GM12878 (cell line): ENCODE measurements at regions not wholly inside any gene's neighbourhood (a gene's known extent, or its start where the extent isn't known, plus 50 kb on each side); places are given as distances from the start of the nearest gene placed in this dataset.

Experiments
- ATAC-seq: fragments of 200-7000 bp; cut with Tn5 transposase; 3 replicates; pipeline ENCODE4 v1.9.1; 2020; ENCODE audit warnings: mild to moderate bottlenecking, moderate library complexity
- BruUV-seq: library from RNA; stranded (reverse); fragments of 400-500 nt; replicated peaks from 2 replicates; lab custom pipeline; 2021; lab: Mats Ljungman, UMichigan
- CTCF ChIA-PET: fragments of 300-600 bp; sonication (Branson Sonifier 250); formaldehyde crosslinking; extraction: SDS; loops from one replicate; lab custom pipeline; 2021; ENCODE audit warnings: inconsistent platforms; lab: Yijun Ruan, JAX
- POLR2A ChIA-PET: fragments of 350-600 bp; formaldehyde crosslinking; extraction: SDS; loops from one replicate; lab custom pipeline; 2021; ENCODE audit warnings: inconsistent platforms; lab: Charles Lee
- RAD21 ChIA-PET: fragments of 300-600 bp; sonication (Branson Sonifier 250); formaldehyde crosslinking; loops from one replicate; lab custom pipeline; 2023; ENCODE audit warnings: antibody characterized with exemption; ENCODE audit not compliant: unreplicated experiment; lab: Charles Lee
- SMC1A ChIA-PET: fragments of 300-600 bp; sonication (Branson Sonifier 250); formaldehyde crosslinking; loops from one replicate; lab custom pipeline; 2023; ENCODE audit not compliant: unreplicated experiment, uncharacterized antibody; lab: Charles Lee
- DNase-seq: peaks from one replicate; pipeline ENCODE4 v3.0.0-alpha.2; 2011; ENCODE audit warnings: low read depth, low spot score
- FAIRE-seq: peaks from 3 replicates; lab custom pipeline; 2011; peaks lifted over from hg19 to GRCh38; lab: Jason Lieb, UNC
- H2AFZ ChIP-seq: 2 replicates; pipeline ENCODE4 v1.6.0; 2011; ENCODE audit warnings: low read depth, low read length, control low read depth; ENCODE audit not compliant: control insufficient read depth
- H3K27ac ChIP-seq: 2 replicates; pipeline ENCODE4 v1.5.1; 2011; ENCODE audit warnings: control low read depth; ENCODE audit not compliant: control insufficient read depth, insufficient read depth
- H3K27me3 ChIP-seq, 2 experiments: replicated peaks in 1 of 2; 2 replicates each; pipeline versions ENCODE4 v1.6.0 to v1.6.1; 2011; ENCODE audit warnings: low read length in 1 of 2; ENCODE audit not compliant: control insufficient read depth in 2 of 2, insufficient read depth in 2 of 2
- H3K36me3 ChIP-seq, 2 experiments: 2 replicates each; pipeline ENCODE4 v1.5.1; 2011; ENCODE audit warnings: low read length in 1 of 2; ENCODE audit not compliant: control insufficient read depth in 2 of 2, insufficient read depth in 2 of 2
- H3K4me1 ChIP-seq: 2 replicates; pipeline ENCODE4 v1.6.1; 2011; ENCODE audit warnings: mild to moderate bottlenecking, low read length, moderate library complexity, mixed read lengths; ENCODE audit not compliant: control insufficient read depth, insufficient read depth
- H3K4me2 ChIP-seq: 2 replicates; pipeline ENCODE4 v1.6.0; 2011; ENCODE audit warnings: control low read depth; ENCODE audit not compliant: control insufficient read depth, insufficient read depth
- H3K4me3 ChIP-seq: fragments of 200-600 bp; sonication (generic); 2 replicates; pipeline ENCODE4 v1.5.1; 2016
- H3K79me2 ChIP-seq: 2 replicates; pipeline ENCODE4 v1.6.0; 2011; ENCODE audit warnings: low read length; ENCODE audit not compliant: control insufficient read depth, insufficient read depth
- H3K9ac ChIP-seq: 2 replicates; pipeline ENCODE4 v1.8.0; 2011; ENCODE audit warnings: low read length, control low read depth, mixed read lengths; ENCODE audit not compliant: control insufficient read depth, insufficient read depth
- H3K9me3 ChIP-seq: replicated peaks from 3 replicates; pipeline ENCODE4 v1.5.1; 2011; ENCODE audit warnings: mild to moderate bottlenecking, low read length; ENCODE audit not compliant: control insufficient read depth, insufficient read depth
- H4K20me1 ChIP-seq: 2 replicates; pipeline ENCODE4 v1.6.0; 2011; ENCODE audit not compliant: control insufficient read depth, insufficient read depth
- CREM ChIP-seq: IDR thresholded peaks from 2 replicates; pipeline ENCODE4 v1.6.1; 2014; ENCODE audit warnings: antibody characterized with exemption, low read depth
- IRF3 ChIP-seq: fragments of 450-650 bp; IDR thresholded peaks from 2 replicates; pipeline ENCODE4 v1.6.1; 2014; ENCODE audit warnings: mild to moderate bottlenecking
- MEF2A ChIP-seq: IDR thresholded peaks from 2 replicates; pipeline ENCODE4 v1.6.1; 2011; ENCODE audit warnings: low read depth, mild to moderate bottlenecking, low read length, moderate library complexity; ENCODE audit not compliant: insufficient read depth
- MYC ChIP-seq: IDR thresholded peaks from 2 replicates; pipeline ENCODE4 v1.6.1; 2011; ENCODE audit warnings: mild to moderate bottlenecking, low read length, moderate library complexity, inconsistent platforms; ENCODE audit not compliant: insufficient read depth, insufficient replicate concordance, insufficient read length, severe bottlenecking
- NFYA ChIP-seq: IDR thresholded peaks from 2 replicates; pipeline ENCODE4 v1.6.1; 2011; ENCODE audit warnings: low read depth, mild to moderate bottlenecking, low read length, improper control_type of control experiment, borderline replicate concordance
- NFYB ChIP-seq: IDR thresholded peaks from 2 replicates; pipeline ENCODE4 v1.6.1; 2011; ENCODE audit warnings: low read depth, mild to moderate bottlenecking, low read length, improper control_type of control experiment, moderate library complexity; ENCODE audit not compliant: insufficient read depth
- NR2C2 ChIP-seq: IDR thresholded peaks from 2 replicates; pipeline ENCODE4 v1.6.1; 2011; ENCODE audit warnings: borderline replicate concordance, low read depth; ENCODE audit not compliant: control insufficient read depth, insufficient read length
- NR2F1 ChIP-seq: fragments of 450-650 bp; conservative IDR thresholded peaks from 2 replicates; pipeline ENCODE4 v1.6.1; 2017; ENCODE audit warnings: mild to moderate bottlenecking
- SMARCA5 ChIP-seq: fragments of 450-650 bp; IDR thresholded peaks from 2 replicates; pipeline ENCODE4 v1.6.1; 2017; ENCODE audit warnings: mild to moderate bottlenecking
- SMC3 ChIP-seq: IDR thresholded peaks from 2 replicates; pipeline ENCODE4 v1.6.1; 2011; ENCODE audit warnings: low read length, improper control_type of control experiment, borderline replicate concordance
- YY1 ChIP-seq: IDR thresholded peaks from 2 replicates; pipeline ENCODE4 v1.6.1; 2011; ENCODE audit warnings: low read depth, mild to moderate bottlenecking, low read length
- ZNF384 ChIP-seq: IDR thresholded peaks from 2 replicates; pipeline ENCODE4 v1.6.1; 2012; ENCODE audit warnings: low read depth, mild to moderate bottlenecking, low read length, improper control_type of control experiment, borderline replicate concordance
- WGBS: methylation state at CpG from one replicate; pipeline ENCODE4 v1.1.6; 2016; ENCODE audit warnings: low lambda C conversion rate; ENCODE audit not compliant: insufficient replicate concordance, insufficient coverage; ENCODE audit errors: missing lambda C conversion rate; 5-methylcytosine and 5-hydroxymethylcytosine counted together
- in situ Hi-C: fragments of 300-500 bp; cut with MboI; formaldehyde crosslinking; loops from 9 replicates; pipeline ENCODE4 v1.14.3; 2018; ENCODE audit warnings: mixed read lengths
- intact Hi-C: fragments of 100-400 bp; cut with micrococcal nuclease; formaldehyde crosslinking; loops from one replicate; pipeline ENCODE4 v1.14.2; 2022; ENCODE audit not compliant: unreplicated experiment
- TF ChIP-seq, protein P1 (sequence below): IDR thresholded peaks from 2 replicates; pipeline ENCODE4 v1.6.1; 2012; ENCODE audit warnings: low read length, inconsistent platforms

GRCh38 chr1:209486861-209487593 lies 96.5 kb upstream of the CAMK1G start:
- FAIRE-seq: no peak
- CTCF ChIA-PET: no interaction called here
- POLR2A ChIA-PET: no interaction called here

DNA sequence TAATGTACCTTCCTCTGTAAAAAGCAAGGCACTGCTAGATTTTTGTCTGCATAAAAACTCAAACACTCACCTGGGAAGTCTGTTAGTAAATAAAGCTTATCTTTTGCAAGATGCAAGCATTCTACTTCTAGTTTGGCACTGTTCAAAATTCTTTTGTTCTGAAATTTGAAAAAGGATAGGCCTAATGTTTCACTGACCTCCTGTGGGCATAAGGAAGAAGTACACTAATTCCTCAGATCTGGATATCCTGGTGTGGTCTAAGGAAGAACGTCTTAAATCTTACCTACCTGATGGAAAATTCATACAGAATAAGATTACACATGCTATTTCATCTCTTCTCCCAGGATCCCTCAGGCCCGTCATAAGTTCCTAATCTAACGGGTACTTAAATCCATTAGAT lies 93.5 kb upstream of the CAMK1G start:
- H3K27ac ChIP-seq: no peak overlapping the region
- no peaks in the 10 kb centered on the region for H3K27me3 ChIP-seq
- DNase-seq (no peak), ATAC-seq (no peak), FAIRE-seq (no peak)
- CTCF ChIA-PET: interaction anchor here (1.0 kb wide), 1 partner anchor 80 kb away, joined by 4 read pairs; no protein-coding TSS in a partner anchor
- H3K36me3 ChIP-seq: no peaks in the 10 kb centered on the region
- no peak overlapping the region for H3K4me3 ChIP-seq
- BruUV-seq: no TSS peak
- no peaks in the 10 kb centered on the region for H4K20me1 ChIP-seq
- no peaks in the 10 kb centered on the region for H3K79me2 ChIP-seq
- H2AFZ ChIP-seq: no peak overlapping the region
- in situ Hi-C loops (no loop called here), intact Hi-C loops (no loop called here)
- no peaks in the 10 kb centered on the region for H3K9me3 ChIP-seq
- SMC1A ChIA-PET: interaction anchor here (0.6 to 1.2 kb wide), 3 partner anchors 11 to 171 kb away, joined by 3 read pairs; no protein-coding TSS in a partner anchor
- RAD21 ChIA-PET: no interaction called here
- H3K4me2 ChIP-seq: no peak overlapping the region
- H3K4me1 ChIP-seq: no peaks in the 10 kb centered on the region
- 0% methylated on average over 3 of the region's 3 CpGs for WGBS
- no peak overlapping the region for H3K9ac ChIP-seq
- POLR2A ChIA-PET: no interaction called here
- TF ChIP-seq NFYB (no peak), SMARCA5 (no peak), NR2F1 (no peak), CREM (no peak), YY1 (no peak), ZNF384 (no peak), MEF2A (no peak), SMC3 (no peak), IRF3 (no peak)

More at GRCh38 chr1:209486861-209487593, 96.5 kb upstream of the CAMK1G start:
- Histone ChIP-seq H3K27me3 (no peaks in the 10 kb centered on the region), H3K36me3 (no peaks in the 10 kb centered on the region), H3K9ac (no peak overlapping the region), H3K27ac (no peak overlapping the region), H3K4me2 (no peak overlapping the region), H3K4me1 (no peaks in the 10 kb centered on the region), H2AFZ (no peak overlapping the region), H3K4me3 (no peak overlapping the region), H4K20me1 (no peaks in the 10 kb centered on the region), H3K79me2 (no peaks in the 10 kb centered on the region), H3K9me3 (no peaks in the 10 kb centered on the region)
- RAD21 ChIA-PET: no interaction called here
- in situ Hi-C loops (no loop called here), intact Hi-C loops (no loop called here)
- no peak for ATAC-seq
- WGBS: 33% methylated on average over 1 of the region's 1 CpG
- no peak for DNase-seq
- SMC1A ChIA-PET: interaction anchor here (0.6 kb wide), 1 partner anchor 522 kb away, joined by 3 read pairs; no protein-coding TSS in a partner anchor
- no peak for TF ChIP-seq NR2C2
- no peak for TF ChIP-seq MYC
- no peak for TF ChIP-seq NFYA
- TF ChIP-seq, protein P1, sequence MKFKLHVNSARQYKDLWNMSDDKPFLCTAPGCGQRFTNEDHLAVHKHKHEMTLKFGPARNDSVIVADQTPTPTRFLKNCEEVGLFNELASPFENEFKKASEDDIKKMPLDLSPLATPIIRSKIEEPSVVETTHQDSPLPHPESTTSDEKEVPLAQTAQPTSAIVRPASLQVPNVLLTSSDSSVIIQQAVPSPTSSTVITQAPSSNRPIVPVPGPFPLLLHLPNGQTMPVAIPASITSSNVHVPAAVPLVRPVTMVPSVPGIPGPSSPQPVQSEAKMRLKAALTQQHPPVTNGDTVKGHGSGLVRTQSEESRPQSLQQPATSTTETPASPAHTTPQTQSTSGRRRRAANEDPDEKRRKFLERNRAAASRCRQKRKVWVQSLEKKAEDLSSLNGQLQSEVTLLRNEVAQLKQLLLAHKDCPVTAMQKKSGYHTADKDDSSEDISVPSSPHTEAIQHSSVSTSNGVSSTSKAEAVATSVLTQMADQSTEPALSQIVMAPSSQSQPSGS: no peak
- BruUV-seq: no TSS peak
